ENCODE measurements at regions not wholly inside any gene's neighbourhood (a gene's known extent, or its start where the extent isn't known, plus 50 kb on each side); places are given as distances from the start of the nearest gene placed in this dataset.

DNA sequence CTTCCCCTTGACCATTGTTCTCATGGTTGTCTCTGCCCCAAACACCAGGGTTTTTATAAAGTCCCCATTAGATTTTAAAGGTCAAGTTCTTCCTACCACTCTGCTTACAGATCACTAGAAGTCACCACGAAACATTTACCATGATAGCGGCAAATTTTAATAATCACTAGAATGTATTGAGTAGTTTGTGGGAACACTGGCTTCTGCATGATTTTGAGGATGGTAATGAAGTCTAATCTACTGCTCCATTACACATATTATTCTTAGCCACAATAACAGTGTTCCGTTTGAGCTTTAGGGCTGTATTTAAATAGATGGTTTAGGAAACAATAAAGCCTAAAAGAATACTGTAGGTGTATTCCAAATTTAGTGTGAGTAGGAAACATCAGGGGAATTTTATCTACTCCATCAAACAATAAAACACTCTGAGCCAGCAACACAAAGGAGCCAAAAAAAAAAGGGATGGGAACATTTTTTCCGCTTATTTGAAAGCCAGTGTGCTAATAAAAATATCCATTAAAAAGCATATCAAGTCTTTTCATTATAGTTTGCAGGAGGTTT lies 49.7 kb downstream of the KLF12 start:
- FAIRE-seq, result no peak

- FAIRE-seq, result no peak
Measured at GRCh38 chr13:74082741-74083160, 51.5 kb downstream of the KLF12 start.

DNA sequence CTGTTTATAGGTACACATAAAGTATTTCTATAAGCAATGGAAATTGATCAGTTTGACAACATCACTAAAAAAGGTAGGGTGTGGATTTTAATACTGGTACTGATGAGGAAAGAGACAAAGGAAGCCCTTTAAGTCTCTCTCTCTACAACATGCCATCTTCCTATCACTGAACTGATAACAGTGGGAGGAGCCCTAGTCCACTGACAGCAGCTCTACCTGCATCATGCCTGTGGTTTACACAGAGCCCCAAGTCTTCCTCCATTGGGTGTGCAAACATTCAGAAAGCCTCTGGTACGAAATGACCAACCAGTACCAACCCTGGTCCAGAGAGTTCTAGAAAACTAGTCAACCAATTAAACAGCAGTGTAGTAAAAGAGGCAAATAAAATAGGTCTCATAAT lies 53.4 kb downstream of the KLF12 start:
- FAIRE-seq, result no peak

- no peak for FAIRE-seq
Measured at GRCh38 chr13:74077792-74078191, 56.4 kb downstream of the KLF12 start.

DNA sequence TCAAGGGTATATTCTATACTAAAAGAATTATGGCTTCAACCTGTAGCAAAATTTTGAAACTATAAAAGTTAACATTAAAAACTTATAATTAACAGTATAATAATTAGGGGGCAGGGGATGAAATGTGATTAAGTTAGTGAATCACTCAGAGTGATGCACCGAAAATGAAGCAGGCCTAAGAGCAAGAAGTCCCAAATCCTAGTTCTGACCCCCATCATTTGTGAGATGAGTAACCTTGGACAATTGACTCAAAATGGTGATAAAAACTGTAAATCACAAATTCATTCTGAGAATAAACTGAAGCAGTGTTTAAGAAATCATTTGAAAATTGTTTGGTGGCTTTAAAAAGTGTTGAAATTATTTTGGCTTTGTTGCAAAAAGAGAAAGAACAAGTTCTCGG lies 56.8 kb downstream of the KLF12 start:
- FAIRE-seq, result no peak

- no peak for FAIRE-seq
Measured at GRCh38 chr13:74074723-74075122, 59.5 kb downstream of the KLF12 start.

DNA sequence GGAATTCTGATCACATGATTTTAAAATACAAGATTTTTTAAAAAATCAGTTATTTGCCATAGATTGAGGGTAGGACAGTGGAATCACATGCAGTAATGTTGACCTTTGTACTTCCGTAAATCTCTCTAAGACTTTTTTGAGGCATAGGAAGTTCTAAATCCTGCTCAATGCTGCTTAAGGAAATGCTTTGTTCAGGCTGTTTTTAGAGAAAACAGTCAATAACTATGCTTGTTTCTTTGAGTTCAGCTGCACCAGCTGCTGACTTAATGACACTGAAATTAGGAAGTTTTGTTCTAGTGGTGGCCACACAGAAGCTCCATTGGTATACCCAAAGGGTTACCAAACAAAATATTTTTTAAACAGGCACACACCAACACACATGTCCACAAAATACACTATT lies 60.9 kb downstream of the KLF12 start:
- no peak for FAIRE-seq

DNA sequence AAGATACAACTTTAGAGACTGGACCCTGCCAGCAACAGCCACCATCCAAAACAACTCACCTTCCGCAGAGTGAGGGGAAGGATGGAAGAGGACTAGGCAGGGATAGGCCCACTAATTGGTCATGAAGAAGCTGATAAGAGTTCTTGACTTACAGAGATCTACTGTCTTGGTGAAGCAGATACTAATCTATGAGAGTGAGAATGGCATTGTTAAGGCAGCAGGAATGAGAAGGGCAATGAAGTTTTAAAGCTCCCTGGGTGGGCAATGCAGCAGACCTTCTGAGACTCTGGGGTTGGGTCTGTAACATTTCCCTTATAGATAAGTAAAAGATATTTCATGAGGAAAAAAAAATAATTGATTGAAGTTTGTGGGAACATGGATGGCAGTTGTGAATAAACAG lies 63.7 kb downstream of the KLF12 start:
- no peak for FAIRE-seq

DNA sequence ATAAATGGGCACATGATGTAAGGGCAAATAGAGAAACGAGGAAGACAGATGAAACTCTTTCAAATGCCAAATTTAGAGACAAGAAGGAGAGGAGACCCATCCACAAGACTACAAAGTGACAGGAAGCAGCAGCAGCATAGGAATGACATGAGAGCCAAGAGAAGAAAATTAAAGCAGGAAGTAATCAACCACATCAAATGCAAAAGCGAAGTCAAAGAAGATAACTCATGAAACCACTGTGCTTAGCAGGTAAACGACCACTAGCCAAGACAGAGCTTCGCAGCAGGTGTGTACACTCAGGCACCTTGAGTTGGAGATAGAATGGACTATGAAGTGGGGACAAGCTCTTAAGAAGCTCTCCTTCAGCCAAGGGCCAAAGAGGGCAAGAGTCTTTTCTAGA lies 64.1 kb downstream of the KLF12 start:
- FAIRE-seq, result no peak

DNA sequence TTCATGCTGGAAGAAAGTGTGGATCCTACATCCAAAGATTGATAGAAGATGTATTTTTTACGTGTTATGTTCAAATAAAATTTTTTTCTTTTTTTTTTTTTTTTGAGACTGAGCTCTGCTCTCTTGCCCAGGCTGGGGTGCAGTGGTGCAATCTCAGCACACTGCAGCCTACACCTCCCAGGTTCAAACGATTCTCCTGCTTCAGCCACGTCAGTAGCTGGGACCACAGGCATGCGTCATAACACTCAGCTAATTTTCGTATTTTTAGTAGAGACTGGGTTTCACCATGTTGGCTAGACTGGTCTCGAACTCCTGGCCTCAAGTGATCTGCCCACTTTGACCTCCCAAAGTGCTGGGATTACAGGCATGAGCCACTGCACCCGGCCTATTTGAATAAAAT lies 65.7 kb downstream of the KLF12 start:
- no peak for FAIRE-seq

DNA sequence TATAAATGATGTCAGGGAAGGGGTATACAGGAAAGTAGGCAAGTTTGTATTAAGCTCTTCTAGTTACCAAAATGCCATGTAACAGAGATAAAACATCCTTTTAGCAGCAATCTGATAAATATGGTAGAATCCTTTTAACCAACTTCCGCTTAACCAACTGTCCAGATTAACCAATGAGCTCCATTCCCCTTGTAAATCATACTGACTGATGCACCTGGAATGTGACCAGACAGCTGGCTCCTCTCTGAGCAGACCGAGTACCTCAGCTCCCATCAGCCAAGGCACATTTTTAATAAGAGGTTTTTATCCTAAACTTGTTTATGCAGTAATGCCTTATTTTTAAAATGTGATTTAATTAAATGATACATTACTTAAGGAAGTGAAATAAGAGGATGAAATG lies 66.4 kb downstream of the KLF12 start:
- FAIRE-seq, result no peak

DNA sequence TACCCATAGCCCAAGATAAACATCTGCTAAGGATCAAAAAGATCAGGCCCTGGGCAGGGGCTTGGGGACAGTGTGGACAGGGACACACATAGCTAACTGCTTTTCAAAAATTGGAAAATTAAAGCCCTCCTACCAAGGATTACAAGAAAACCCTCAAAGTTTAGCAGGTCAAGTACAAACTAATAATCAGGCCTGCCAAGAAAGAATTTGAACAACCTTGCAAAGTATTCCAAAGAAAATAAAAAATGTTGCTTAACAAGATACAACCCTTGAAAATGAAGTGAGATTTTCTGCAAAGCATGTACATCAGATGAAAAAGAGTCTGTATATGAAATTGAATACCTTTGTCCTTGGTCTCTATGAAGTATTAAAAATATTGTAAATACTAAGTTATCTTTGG lies 67.3 kb downstream of the KLF12 start:
- no peak for FAIRE-seq

GRCh38 chr13:74064805-74065312 lies 69.3 kb downstream of the KLF12 start:
- no peak for FAIRE-seq

DNA sequence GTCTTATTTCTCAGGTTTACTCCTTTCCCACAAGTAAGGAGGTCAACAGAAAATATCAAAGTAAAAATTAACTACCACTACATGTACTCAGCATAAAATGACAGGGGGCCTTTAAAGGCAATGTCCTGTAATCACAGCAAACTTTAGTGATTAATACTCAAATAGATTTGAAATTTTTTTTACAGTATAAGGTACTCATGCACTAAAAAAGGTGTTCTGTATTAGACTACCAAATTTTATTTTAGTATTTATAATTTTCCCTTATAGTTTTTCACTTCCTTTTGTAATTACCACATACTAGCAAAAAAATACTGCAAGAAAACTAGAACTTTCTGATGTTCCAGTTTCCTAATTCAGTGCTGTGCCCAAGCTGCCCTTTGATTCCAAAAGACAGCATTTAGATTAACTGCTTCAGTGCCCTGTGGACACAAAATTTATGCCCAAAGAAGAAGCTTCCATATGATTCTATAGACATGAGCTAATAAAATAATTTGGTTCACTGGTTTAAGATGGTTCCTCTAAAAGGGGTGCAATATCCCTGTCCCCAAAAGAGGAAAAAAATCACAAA lies 70.6 kb downstream of the KLF12 start:
- no peak for FAIRE-seq

DNA sequence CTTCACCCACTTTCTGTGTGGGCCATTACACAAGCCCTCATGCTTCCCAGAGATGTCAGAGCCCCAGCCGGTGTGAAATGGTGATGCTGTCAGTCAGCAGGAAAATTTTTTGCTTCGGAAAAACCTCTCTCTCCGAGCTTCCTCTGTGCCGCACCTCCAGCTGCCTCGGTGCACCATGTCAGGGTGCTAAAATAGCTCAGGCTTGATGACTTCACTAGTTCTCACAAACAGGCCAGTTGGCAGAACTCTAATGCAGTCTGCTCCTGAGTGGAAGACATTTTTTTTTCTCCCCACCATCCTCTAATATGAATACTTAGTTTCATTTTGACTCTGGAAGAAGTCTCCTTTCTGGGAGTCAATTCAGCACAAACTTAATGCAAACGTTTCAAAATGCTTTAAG lies 71.3 kb downstream of the KLF12 start:
- FAIRE-seq, result no peak

DNA sequence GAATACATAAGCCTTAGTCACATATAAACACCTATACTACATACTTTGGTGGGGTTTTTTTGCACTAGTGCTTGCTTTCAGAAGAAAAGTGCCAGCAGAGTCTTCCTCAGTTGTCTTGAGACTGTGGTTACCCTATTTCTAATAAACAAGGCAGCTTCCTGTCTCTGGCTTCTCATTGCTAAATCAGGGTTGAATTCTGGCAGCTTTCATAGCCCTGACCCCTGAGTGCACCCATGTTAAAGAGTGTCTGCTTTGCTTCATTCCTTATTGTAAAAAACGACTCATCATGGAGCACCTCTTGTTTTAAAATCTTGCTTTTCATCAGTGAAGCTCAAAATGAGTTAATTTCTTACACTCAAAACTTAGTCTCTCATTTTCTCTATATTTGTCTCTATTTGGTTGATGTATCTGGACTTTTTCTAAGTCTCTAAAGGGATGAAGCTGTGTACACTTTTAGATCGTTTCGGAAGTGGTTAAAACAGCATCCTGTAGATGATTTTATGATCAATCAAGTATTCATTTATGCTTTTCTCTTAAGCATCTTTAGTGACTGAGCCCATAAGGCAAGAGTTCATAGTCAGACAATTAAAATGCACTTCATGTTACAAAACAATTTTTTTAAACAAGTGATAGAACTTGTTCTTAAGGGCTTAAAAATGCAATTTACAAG lies 72.1 kb downstream of the KLF12 start:
- FAIRE-seq, result no peak

DNA sequence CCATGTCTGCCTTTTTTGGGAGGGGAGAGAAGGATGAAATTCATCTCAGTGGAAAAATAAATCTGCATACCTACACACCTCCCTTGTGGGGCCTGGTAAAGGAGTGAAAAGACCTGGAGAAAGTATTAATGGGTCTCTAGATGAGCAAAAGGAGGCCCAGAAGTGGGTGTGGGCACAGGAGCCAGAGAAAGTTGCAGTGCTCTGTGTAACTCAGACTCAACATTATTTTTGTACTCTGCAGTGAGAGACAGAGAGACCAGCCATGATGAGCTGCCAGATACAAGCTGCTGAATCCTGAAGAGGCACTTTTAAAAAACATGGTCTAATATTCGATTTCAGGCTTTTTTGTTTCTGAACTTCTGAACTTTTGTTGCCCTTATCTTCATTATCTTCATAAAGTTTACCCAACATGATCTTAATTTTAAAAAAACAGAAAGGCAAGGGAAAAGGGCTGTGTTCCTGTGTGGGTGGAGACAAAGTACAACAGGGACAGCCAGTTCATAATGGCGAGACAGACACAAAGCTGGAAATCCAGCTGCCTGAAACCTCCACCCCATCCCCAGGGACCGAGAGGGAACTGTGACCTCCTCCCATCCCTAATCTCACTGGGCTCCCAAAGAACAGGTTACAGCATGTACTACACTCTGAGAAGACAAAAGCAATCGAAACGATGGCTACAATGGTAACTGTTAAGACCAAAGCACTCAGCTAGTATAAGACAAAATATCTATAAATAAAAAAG lies 77.2 kb downstream of the KLF12 start:
- no peak for FAIRE-seq

GRCh38 chr13:74052402-74052928 lies 81.7 kb downstream of the KLF12 start:
- no peak for FAIRE-seq

- no peak for FAIRE-seq
Measured at GRCh38 chr13:74048756-74049155, 85.4 kb downstream of the KLF12 start.

DNA sequence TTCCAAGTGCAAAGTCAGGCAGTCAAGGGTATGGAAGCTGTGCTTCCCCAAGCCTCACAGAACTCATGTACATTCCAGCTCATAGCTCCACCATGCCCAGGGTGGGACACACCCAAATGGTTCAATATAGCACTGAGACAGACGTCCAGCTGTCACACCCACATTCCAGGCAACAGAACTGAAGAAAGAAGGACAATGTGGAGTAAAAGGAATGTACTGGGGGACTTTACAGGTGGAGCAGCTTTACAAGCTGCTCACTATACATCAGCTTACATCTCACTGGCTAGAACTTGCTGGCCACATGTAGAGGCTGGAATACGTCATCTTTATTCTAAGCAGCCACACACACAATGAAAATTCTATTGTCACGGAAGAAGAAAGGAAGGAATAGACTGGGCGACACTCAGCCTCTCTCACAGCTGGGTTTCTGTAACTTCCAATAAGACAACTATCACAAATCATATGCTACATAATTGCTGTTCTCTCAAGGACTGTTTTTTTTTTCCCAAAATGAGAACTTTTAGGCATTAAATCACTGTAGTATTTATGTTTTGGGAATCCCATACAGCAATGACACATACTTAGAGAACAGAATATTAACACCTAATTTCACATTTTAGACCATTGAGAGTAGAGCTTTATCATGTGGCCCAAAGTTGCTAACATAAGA lies 86.1 kb downstream of the KLF12 start:
- FAIRE-seq, result no peak

- FAIRE-seq, result no peak
Measured at GRCh38 chr13:74046431-74046830, 87.8 kb downstream of the KLF12 start.

GRCh38 chr13:74045583-74045982 lies 88.6 kb downstream of the KLF12 start:
- no peak for FAIRE-seq

DNA sequence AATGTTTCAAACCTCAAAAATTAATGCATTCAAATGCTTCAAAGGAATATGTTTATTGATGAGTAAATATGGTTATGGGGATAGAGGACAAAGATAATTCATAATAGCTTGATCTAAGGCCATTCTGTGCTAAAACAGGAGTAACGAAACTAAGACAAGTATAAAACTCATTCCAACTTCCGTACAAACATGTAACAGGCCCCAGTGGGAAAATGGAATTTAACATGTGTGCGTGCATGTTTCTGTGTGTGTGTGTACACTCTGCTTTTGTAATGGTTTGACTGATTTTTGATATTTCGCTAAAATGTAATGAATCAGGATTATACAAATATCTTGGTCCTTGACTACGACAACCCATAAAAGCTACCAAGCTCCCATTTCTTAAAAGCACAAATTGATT lies 91.0 kb downstream of the KLF12 start:
- FAIRE-seq, result no peak
